ENCODE measurements at regions not wholly inside any gene's neighbourhood (a gene's known extent, or its start where the extent isn't known, plus 50 kb on each side); places are given as distances from the start of the nearest gene placed in this dataset.

DNA sequence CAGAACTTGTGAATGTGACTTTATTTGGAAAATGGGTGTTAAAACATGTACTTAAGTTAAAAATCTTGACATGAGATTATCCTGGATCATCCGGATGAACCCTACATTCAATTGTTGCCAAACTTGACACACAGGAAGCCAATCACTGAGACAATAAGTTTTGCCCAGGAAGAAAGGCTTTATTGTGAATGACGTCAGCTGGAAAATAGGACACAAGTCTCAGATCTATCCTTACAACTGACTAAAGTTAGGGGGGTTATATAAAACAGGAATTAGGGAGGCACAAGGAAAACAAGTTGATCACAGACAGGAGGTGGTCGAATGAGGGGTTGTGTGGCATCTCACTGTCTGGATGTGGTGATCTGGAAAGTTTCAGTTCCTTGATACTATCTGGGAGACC is 126.9 kb downstream of the TTC8 start:
- H2AK5ac ChIP-seq (ENCODE audit: insufficient read length, low read length): no peak overlapping the region
- no peak overlapping the region for H2AFZ ChIP-seq (ENCODE audit: low read length)
- no peak overlapping the region for H3K9ac ChIP-seq (ENCODE audit: extremely low read depth, insufficient read length, low read length)
- H4K5ac ChIP-seq (ENCODE audit: insufficient read length, low read depth, low read length): no peak overlapping the region
- no peak overlapping the region for H4K8ac ChIP-seq (replicated peaks; ENCODE audit: insufficient read length, low read depth, low read length)
- no peak overlapping the region for H3K4ac ChIP-seq (ENCODE audit: low read depth, low read length)
- H4K20me1 ChIP-seq (ENCODE audit: control insufficient read depth, insufficient read depth, insufficient read length): no peaks in the 10 kb centered on the region
- Mint-ChIP-seq H3K4me3 (no peak overlapping the region), H3K36me3 (ENCODE audit: insufficient read depth in 1 of 3, low read depth in 3 of 3) (no peaks in the 10 kb centered on the region), H3K27ac (no peak overlapping the region), H3K9me3 (peaks cover 6 to 13% of the 10 kb centered on the region in 2 experiments), H3K27me3 (ENCODE audit: low read depth) (peaks cover 21% of the 10 kb centered on the region), H3K4me1 (peaks cover 3 to 6% of the 10 kb centered on the region in 2 experiments; a peak in 2 of 4 replicates)
- no peak overlapping the region for H3K23ac ChIP-seq (ENCODE audit: insufficient read length, low read depth, low read length)
- no peaks in the 10 kb centered on the region for H3K23me2 ChIP-seq (ENCODE audit: insufficient read length, low read depth, low read length, poor library complexity, severe bottlenecking)
- H2BK15ac ChIP-seq (ENCODE audit: low read depth, low read length): no peak overlapping the region
- no peak overlapping the region for H2BK5ac ChIP-seq (ENCODE audit: insufficient read length, low read length)
- no peaks in the 10 kb centered on the region for H3K79me2 ChIP-seq (ENCODE audit: insufficient read depth, low read length)
- no peak overlapping the region for H2BK12ac ChIP-seq (ENCODE audit: insufficient read length, low read depth, low read length)
- no peak overlapping the region for H4K91ac ChIP-seq (ENCODE audit: insufficient read length, low read depth, low read length)
- H3K4me2 ChIP-seq (ENCODE audit: insufficient read depth, insufficient read length, low read length): no peak overlapping the region
- H3K9me3 ChIP-seq (ENCODE audit: control insufficient read depth, low read depth, low read length): peaks cover 11% of the 10 kb centered on the region
- 0 out of 2 replicates have a peak, but pooled peaks cover 3% of the 10 kb centered on the region for H3K4me1 ChIP-seq (ENCODE audit: insufficient read depth, low read length)
- no peaks in the 10 kb centered on the region for H3K27me3 ChIP-seq (ENCODE audit: insufficient read depth, low read length)
- TF ChIP-seq, protein P1, sequence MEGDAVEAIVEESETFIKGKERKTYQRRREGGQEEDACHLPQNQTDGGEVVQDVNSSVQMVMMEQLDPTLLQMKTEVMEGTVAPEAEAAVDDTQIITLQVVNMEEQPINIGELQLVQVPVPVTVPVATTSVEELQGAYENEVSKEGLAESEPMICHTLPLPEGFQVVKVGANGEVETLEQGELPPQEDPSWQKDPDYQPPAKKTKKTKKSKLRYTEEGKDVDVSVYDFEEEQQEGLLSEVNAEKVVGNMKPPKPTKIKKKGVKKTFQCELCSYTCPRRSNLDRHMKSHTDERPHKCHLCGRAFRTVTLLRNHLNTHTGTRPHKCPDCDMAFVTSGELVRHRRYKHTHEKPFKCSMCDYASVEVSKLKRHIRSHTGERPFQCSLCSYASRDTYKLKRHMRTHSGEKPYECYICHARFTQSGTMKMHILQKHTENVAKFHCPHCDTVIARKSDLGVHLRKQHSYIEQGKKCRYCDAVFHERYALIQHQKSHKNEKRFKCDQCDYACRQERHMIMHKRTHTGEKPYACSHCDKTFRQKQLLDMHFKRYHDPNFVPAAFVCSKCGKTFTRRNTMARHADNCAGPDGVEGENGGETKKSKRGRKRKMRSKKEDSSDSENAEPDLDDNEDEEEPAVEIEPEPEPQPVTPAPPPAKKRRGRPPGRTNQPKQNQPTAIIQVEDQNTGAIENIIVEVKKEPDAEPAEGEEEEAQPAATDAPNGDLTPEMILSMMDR (conservative IDR thresholded peaks at IDR 0.05): no peak
- no peak overlapping the region for H3K27ac ChIP-seq (ENCODE audit: insufficient read length, low read depth, low read length)
- no peak overlapping the region for H2BK120ac ChIP-seq (ENCODE audit: low read depth, low read length, poor library complexity, severe bottlenecking)
- no peaks in the 10 kb centered on the region for H3K79me1 ChIP-seq (ENCODE audit: insufficient read depth, low read depth, low read length, poor library complexity, severe bottlenecking)
- H3K18ac ChIP-seq (ENCODE audit: insufficient read length, low read depth, low read length): no peak overlapping the region
- H3K56ac ChIP-seq (ENCODE audit: insufficient read length, low read depth, low read length): no peak overlapping the region
- no peak overlapping the region for H3K14ac ChIP-seq (ENCODE audit: insufficient read depth, low read length)
- DNase-seq: no peak
- WGBS (ENCODE audit: extremely low coverage, insufficient read length, low lambda C conversion rate): no CpG with 5 or more reads among the region's 3 CpGs
- H2BK20ac ChIP-seq (ENCODE audit: low read depth, low read length, poor library complexity, severe bottlenecking): no peak overlapping the region
- H3T11ph ChIP-seq (ENCODE audit: low read length): no peak overlapping the region
